Esophagus muscularis mucosa (tissue), 4 donors: ENCODE measurements at regions not wholly inside any gene's neighbourhood (a gene's known extent, or its start where the extent isn't known, plus 50 kb on each side); places are given as distances from the start of the nearest gene placed in this dataset.

Experiments used
- DNase-seq: peaks from one replicate; pipeline ENCODE4 v3.0.0-alpha.2; 2017; ENCODE audit errors: extremely low spot score
- H3K27ac ChIP-seq, 4 donors: fragments of 200-600 bp; sonication (generic); replicated peaks in 1 of 4; 1 replicate in 3 of 4; 2 replicates in 1 of 4; pipeline ENCODE4 v1.5.1; 2016 to 2019; ENCODE audit warnings: mild to moderate bottlenecking in 1 of 4
- H3K27me3 ChIP-seq, 4 donors: fragments of 200-600 bp; sonication (generic); one replicate each; pipeline versions ENCODE4 v1.5.1 to v1.6.0; 2016 to 2019
- H3K36me3 ChIP-seq, 4 donors: fragments of 200-600 bp; sonication (generic); one replicate each; pipeline ENCODE4 v1.5.1; 2016 to 2019
- H3K4me1 ChIP-seq, 4 donors: fragments of 200-600 bp; sonication (generic); one replicate each; pipeline ENCODE4 v1.5.1; 2016 to 2019
- H3K4me3 ChIP-seq, 4 donors: fragments of 200-600 bp; sonication (generic); 1 replicate in 2 of 4; 2 replicates in 2 of 4; pipeline ENCODE4 v1.5.1; 2016 to 2019; ENCODE audit warnings: mild to moderate bottlenecking in 4 of 4, moderate library complexity in 1 of 4
- H3K9me3 ChIP-seq, 4 donors: fragments of 200-600 bp; sonication (generic); 1 replicate in 3 of 4; 2 replicates in 1 of 4; pipeline ENCODE4 v1.5.1; 2016 to 2019
- EP300 ChIP-seq: sonication (generic); formaldehyde crosslinking; IDR thresholded peaks from one replicate; pipeline ENCODE4 v1.6.1; 2017; ENCODE audit warnings: antibody characterized with exemption
- POLR2A ChIP-seq: fragments of 450-650 bp; IDR thresholded peaks from one replicate; pipeline ENCODE4 v1.6.1; 2017; ENCODE audit warnings: antibody characterized with exemption, moderate library complexity, mild to moderate bottlenecking, low read depth
- POLR2AphosphoS5 ChIP-seq, 2 donors: sonication (generic); formaldehyde crosslinking; IDR thresholded peaks; one replicate each; pipeline ENCODE4 v1.6.1; 2017; ENCODE audit warnings: antibody characterized with exemption in 2 of 2
- WGBS: methylation state at CpG from one replicate; pipeline ENCODE4 v1.1.5; 2018; 5-methylcytosine and 5-hydroxymethylcytosine counted together
- intact Hi-C: fragments of 100-400 bp; cut with DNase I; formaldehyde crosslinking; loops from one replicate; pipeline ENCODE4 v1.15.1; 2023
- TF ChIP-seq, protein P1 (sequence below), 3 experiments: fragments of 200-600 bp in 2 of 3; fragments of 450-650 bp in 1 of 3; sonication (generic) in 2 of 3; IDR thresholded peaks; one replicate each; pipeline ENCODE4 v1.5.1; 2017 to 2019; ENCODE audit warnings: antibody characterized with exemption in 3 of 3, mild to moderate bottlenecking in 2 of 3, moderate library complexity in 1 of 3

DNA sequence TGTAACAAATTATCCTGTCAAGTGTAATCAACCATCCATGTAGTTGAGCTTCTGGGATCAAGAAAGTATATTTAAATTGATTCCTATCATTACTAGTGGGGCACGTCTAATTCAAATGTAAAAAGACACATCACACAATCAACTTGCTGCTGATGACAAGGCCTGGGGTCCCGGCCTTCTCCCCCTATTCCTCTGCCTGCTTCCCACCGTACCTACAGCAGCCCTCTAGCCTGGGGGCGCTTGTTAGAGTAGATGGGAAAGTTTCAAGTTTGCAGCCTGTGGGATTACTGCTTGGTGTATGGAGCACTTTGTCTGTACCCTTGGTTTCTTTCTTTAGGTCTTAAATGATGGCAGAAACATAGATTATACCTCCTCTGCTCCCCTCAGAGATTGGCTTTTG is 333.3 kb upstream of the KYNU start:
- TF ChIP-seq, protein P1, sequence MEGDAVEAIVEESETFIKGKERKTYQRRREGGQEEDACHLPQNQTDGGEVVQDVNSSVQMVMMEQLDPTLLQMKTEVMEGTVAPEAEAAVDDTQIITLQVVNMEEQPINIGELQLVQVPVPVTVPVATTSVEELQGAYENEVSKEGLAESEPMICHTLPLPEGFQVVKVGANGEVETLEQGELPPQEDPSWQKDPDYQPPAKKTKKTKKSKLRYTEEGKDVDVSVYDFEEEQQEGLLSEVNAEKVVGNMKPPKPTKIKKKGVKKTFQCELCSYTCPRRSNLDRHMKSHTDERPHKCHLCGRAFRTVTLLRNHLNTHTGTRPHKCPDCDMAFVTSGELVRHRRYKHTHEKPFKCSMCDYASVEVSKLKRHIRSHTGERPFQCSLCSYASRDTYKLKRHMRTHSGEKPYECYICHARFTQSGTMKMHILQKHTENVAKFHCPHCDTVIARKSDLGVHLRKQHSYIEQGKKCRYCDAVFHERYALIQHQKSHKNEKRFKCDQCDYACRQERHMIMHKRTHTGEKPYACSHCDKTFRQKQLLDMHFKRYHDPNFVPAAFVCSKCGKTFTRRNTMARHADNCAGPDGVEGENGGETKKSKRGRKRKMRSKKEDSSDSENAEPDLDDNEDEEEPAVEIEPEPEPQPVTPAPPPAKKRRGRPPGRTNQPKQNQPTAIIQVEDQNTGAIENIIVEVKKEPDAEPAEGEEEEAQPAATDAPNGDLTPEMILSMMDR (IDR thresholded peaks at IDR 0.05), result no peak
- TF ChIP-seq POLR2A (no peak), EP300 (no peak), POLR2AphosphoS5 (IDR thresholded peaks at IDR 0.05) (no peak)
- DNase-seq, result no peak
- Histone ChIP-seq H3K4me3 (no peak overlapping the region), H3K4me1 (no peaks in the 10 kb centered on the region), H3K36me3 (no peaks in the 10 kb centered on the region), H3K9me3 (peaks cover 0 to under 1% (median 0%) of the 10 kb centered on the region in 4 donors), H3K27me3 (no peaks in the 10 kb centered on the region), H3K27ac (no peak overlapping the region)
- intact Hi-C loops, result no loop called here
- WGBS, result 71% methylated on average over 4 of the region's 4 CpGs

DNA sequence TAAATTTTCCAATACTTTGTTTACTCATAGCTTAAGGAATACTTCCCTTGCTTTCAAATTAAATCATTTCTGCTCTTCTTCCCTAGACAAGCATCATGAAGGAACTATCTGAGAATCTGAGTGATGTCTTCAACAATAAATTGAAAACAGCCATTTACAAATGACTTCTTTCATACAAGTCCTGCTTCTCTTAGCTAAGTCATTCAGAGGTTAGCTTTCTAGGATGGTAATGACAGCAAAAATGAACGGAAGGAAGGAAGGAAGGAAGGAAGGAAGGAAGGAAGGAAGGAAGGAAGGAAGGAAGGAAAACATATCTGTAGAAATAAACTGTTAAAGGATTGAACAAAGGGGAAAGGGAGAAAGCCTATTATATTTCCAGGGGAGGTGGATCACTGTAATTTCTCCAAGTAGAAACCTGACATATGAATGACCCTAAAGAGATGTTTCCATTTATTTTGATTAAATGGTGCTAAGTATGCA is 335.0 kb upstream of the KYNU start:
- no peak for TF ChIP-seq POLR2A
- TF ChIP-seq EP300, result no peak
- TF ChIP-seq POLR2AphosphoS5 (IDR thresholded peaks at IDR 0.05), result no peak
- TF ChIP-seq, protein P1 (IDR thresholded peaks at IDR 0.05), result no peak
- Histone ChIP-seq H3K27ac (no peak overlapping the region), H3K9me3 (no peaks in the 10 kb centered on the region), H3K4me3 (no peak overlapping the region), H3K36me3 (no peaks in the 10 kb centered on the region), H3K27me3 (no peaks in the 10 kb centered on the region), H3K4me1 (no peaks in the 10 kb centered on the region)
- intact Hi-C loops, result no loop called here
- no peak for DNase-seq
- WGBS, result 15% methylated on average over 1 of the region's 1 CpG

DNA sequence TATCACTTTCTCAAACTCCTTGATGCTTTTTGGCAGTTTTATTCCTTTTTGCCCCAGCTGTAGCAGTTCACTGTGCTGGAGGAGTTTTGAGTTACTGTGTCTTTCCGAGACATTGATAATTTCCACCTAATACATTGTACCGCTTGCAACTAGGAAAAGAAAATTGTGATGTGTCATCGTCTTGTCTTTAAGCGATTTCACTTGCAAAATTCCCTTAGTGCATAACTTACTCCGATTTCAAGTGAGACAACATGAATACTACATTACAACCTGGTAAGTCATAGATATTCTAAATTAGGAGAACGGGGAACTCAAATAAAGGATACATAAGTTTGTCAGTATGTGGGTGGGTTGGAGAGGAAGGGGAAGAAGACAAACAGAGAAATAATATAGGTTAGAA is 340.5 kb upstream of the KYNU start:
- no peak for DNase-seq
- intact Hi-C loops, result no loop called here
- no peak overlapping the region for H3K4me3 ChIP-seq
- no peaks in the 10 kb centered on the region for H3K4me1 ChIP-seq
- H3K9me3 ChIP-seq, result no peaks in the 10 kb centered on the region
- 89% methylated on average over 6 of the region's 6 CpGs for WGBS
- TF ChIP-seq, protein P1 (IDR thresholded peaks at IDR 0.05), result no peak
- TF ChIP-seq POLR2A (no peak), POLR2AphosphoS5 (IDR thresholded peaks at IDR 0.05) (no peak), EP300 (no peak)
- H3K27ac ChIP-seq, result no peak overlapping the region
- no peaks in the 10 kb centered on the region for H3K36me3 ChIP-seq
- H3K27me3 ChIP-seq, result no peaks in the 10 kb centered on the region

DNA sequence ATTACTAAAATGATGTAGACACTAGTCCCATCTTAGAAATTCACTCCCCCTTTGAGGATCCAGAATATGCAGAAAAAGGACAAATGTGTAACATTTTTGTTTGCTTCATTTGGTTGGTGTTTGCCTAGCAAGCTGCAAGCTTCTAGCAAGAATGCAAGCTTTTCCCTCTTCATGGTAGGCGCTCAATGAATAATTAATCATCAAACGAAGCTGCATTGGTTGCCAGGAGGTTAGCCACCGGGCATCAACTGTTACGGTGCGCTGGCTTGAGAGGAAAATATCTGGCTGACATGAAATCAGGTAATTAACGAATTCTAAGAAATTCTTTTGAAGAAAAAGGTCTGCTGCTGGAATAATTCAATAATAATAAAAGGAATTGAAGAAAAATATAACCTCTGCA is 341.0 kb upstream of the KYNU start:
- WGBS, result 72% methylated on average over 6 of the region's 6 CpGs
- DNase-seq, result no peak
- intact Hi-C loops, result no loop called here

DNA sequence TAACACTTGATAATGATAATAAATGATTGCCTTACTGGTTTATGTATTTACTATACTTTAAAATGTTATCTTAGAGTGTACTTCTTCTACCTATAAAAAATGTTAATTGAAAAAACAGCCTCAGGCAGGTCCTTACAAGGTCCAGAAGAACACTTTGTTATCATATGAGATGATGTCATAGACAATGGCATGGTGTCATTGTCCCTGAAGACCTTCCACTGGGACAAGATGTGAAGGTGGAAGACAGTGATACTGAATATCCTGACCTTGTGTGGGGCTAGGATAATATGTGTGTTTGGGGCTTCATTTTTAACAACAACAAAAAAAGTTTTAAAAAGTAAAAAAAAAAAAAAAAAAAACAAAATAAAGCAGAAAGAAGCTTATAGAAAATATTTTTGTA is 342.2 kb upstream of the KYNU start:
- no peak overlapping the region for H3K4me3 ChIP-seq
- H3K27me3 ChIP-seq, result no peaks in the 10 kb centered on the region
- intact Hi-C loops, result no loop called here
- H3K4me1 ChIP-seq, result no peaks in the 10 kb centered on the region
- H3K9me3 ChIP-seq, result no peaks in the 10 kb centered on the region
- H3K27ac ChIP-seq, result no peak overlapping the region
- no peaks in the 10 kb centered on the region for H3K36me3 ChIP-seq
- no peak for DNase-seq
- TF ChIP-seq POLR2A (no peak), POLR2AphosphoS5 (IDR thresholded peaks at IDR 0.05) (no peak), EP300 (no peak)
- TF ChIP-seq, protein P1 (IDR thresholded peaks at IDR 0.05), result no peak

More for the DNA sequence above, 341.0 kb upstream of the KYNU start:
- no peak overlapping the region for H3K27ac ChIP-seq
- no peaks in the 10 kb centered on the region for H3K9me3 ChIP-seq
- no peak for TF ChIP-seq EP300
- no peak for TF ChIP-seq POLR2A
- TF ChIP-seq, protein P1 (IDR thresholded peaks at IDR 0.05), result no peak
- TF ChIP-seq POLR2AphosphoS5 (IDR thresholded peaks at IDR 0.05), result no peak
- no peaks in the 10 kb centered on the region for H3K27me3 ChIP-seq
- no peak overlapping the region for H3K4me3 ChIP-seq
- no peaks in the 10 kb centered on the region for H3K36me3 ChIP-seq
- H3K4me1 ChIP-seq, result no peaks in the 10 kb centered on the region
